Thoracic aorta (tissue), 2 donors: ENCODE measurements at regions not wholly inside any gene's neighbourhood (a gene's known extent, or its start where the extent isn't known, plus 50 kb on each side); places are given as distances from the start of the nearest gene placed in this dataset.

Experiments used
- ATAC-seq: fragments of 150-250 bp; one replicate; pipeline ENCODE4 v1.8.0; 2017; ENCODE audit warnings: low read depth; ENCODE audit not compliant: insufficient number of reproducible peaks, low FRiP score
- DNase-seq: peaks from one replicate; pipeline ENCODE4 v3.0.0-alpha.2; 2020; ENCODE audit warnings: low spot score
- H3K27ac ChIP-seq, 2 donors: fragments of 200-600 bp; sonication (generic); 1 replicate in 1 of 2; 2 replicates in 1 of 2; pipeline ENCODE4 v1.5.1; 2016; ENCODE audit warnings: mild to moderate bottlenecking in 2 of 2, moderate library complexity in 2 of 2
- H3K27me3 ChIP-seq: fragments of 200-600 bp; sonication (generic); replicated peaks from 2 replicates; pipeline ENCODE4 v1.6.0; 2016; ENCODE audit warnings: mild to moderate bottlenecking; ENCODE audit not compliant: insufficient read depth
- H3K36me3 ChIP-seq: fragments of 200-600 bp; sonication (generic); one replicate; pipeline ENCODE4 v1.5.1; 2016
- H3K4me1 ChIP-seq, 2 donors: fragments of 200-600 bp; sonication (generic); 1 replicate in 1 of 2; 2 replicates in 1 of 2; pipeline versions ENCODE4 v1.5.1 to v1.6.0; 2016; ENCODE audit warnings: low read depth in 2 of 2, mild to moderate bottlenecking in 1 of 2; ENCODE audit not compliant: control insufficient read depth in 1 of 2
- H3K4me3 ChIP-seq: fragments of 200-600 bp; sonication (generic); 2 replicates; pipeline ENCODE4 v1.5.1; 2016; ENCODE audit warnings: mild to moderate bottlenecking
- H3K9me3 ChIP-seq: fragments of 200-600 bp; sonication (generic); 2 replicates; pipeline ENCODE4 v1.5.1; 2016
- TF ChIP-seq, protein P1 (sequence below): fragments of 200-600 bp; sonication (generic); IDR thresholded peaks from one replicate; pipeline ENCODE4 v1.5.1; 2019; ENCODE audit warnings: antibody characterized with exemption

DNA sequence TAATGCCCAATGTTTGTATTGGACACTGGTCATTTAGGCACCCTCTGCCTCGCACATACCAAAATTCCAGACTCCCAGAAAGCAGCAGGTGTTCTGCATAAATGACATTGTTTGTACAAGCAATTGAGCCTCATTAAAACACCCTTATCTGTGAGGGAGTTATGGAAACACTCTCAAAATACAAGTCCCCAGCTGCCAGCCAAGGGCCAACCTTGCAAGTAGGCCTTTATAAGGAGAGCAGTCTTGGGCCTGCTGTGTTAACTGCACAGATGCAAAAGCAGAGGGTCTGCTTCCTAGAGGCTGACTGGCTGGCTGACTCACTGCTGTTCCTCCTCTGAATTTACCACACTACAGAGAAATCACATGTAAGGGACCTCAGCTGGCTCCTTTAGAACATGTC, 150.4 kb upstream of the HMGN3 start:
- no peak for ATAC-seq
- Histone ChIP-seq H3K27ac (peak overlapping the region in 1 of 2 donors; percentile 27), H3K4me1 (peaks cover 6 to 14% of the 10 kb centered on the region in 2 donors), H3K36me3 (no peaks in the 10 kb centered on the region), H3K4me3 (no peak overlapping the region), H3K9me3 (no peaks in the 10 kb centered on the region), H3K27me3 (no peaks in the 10 kb centered on the region)
- DNase-seq: no peak
- TF ChIP-seq, protein P1, sequence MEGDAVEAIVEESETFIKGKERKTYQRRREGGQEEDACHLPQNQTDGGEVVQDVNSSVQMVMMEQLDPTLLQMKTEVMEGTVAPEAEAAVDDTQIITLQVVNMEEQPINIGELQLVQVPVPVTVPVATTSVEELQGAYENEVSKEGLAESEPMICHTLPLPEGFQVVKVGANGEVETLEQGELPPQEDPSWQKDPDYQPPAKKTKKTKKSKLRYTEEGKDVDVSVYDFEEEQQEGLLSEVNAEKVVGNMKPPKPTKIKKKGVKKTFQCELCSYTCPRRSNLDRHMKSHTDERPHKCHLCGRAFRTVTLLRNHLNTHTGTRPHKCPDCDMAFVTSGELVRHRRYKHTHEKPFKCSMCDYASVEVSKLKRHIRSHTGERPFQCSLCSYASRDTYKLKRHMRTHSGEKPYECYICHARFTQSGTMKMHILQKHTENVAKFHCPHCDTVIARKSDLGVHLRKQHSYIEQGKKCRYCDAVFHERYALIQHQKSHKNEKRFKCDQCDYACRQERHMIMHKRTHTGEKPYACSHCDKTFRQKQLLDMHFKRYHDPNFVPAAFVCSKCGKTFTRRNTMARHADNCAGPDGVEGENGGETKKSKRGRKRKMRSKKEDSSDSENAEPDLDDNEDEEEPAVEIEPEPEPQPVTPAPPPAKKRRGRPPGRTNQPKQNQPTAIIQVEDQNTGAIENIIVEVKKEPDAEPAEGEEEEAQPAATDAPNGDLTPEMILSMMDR: no peak

DNA sequence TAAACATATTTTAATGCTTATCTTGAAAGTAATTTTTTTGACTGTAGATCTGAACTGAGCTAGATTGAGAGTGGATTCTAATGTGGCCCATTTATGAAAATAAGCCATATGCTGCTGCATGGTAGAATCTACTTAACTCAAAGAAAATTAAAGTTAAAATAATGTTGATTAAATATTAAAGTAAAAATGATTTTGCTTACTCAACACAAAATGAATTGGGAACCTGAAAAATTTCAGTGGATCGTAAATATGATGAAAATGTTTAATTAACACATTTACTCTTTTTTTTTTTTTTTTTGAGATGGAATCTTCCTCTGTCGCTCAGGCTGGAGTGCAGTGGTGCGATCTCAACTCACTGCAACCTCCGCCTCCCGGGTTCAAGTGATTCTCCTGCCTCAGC, 144.5 kb upstream of the HMGN3 start:
- no peak overlapping the region for H3K4me3 ChIP-seq
- ATAC-seq: no peak
- no peaks in the 10 kb centered on the region for H3K27me3 ChIP-seq
- TF ChIP-seq, protein P1: no peak
- DNase-seq: no peak
- H3K4me1 ChIP-seq: peaks cover 3 to 8% of the 10 kb centered on the region in 2 donors
- H3K36me3 ChIP-seq: no peaks in the 10 kb centered on the region
- H3K27ac ChIP-seq: no peak overlapping the region
- no peaks in the 10 kb centered on the region for H3K9me3 ChIP-seq

DNA sequence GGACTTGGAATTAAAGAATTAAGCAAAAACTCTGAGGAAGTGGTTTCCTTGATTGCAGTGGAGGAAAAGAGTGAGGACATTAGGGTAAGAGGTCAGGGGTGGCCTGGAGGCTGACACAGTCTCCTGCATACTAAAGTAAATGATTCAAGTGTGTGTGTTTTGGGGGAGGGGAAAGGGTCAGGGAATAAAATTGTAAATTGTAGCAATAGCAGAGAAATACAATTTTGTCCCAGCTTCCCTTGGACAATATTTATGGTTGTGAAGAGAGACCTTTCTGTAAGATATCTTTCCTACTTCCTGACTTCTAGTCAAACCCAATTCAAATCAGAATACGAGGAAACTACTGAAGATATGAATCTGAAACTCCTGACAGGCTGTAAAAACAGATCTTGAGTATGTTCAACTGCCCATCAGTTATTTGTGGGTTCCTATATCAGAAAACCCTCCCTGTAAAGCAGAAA, 143.4 kb upstream of the HMGN3 start:
- no peaks in the 10 kb centered on the region for H3K36me3 ChIP-seq
- no peak for DNase-seq
- peaks cover 3 to 8% of the 10 kb centered on the region in 2 donors for H3K4me1 ChIP-seq
- no peak overlapping the region for H3K4me3 ChIP-seq
- TF ChIP-seq, protein P1: no peak
- H3K9me3 ChIP-seq: no peaks in the 10 kb centered on the region
- peak overlapping the region in 1 of 2 donors; percentile 18 for H3K27ac ChIP-seq
- ATAC-seq: no peak
- H3K27me3 ChIP-seq: no peaks in the 10 kb centered on the region

- H3K27me3 ChIP-seq: no peaks in the 10 kb centered on the region
- no peak for ATAC-seq
- H3K27ac ChIP-seq: peak overlapping the region in 1 of 2 donors; percentile 18
- H3K9me3 ChIP-seq: no peaks in the 10 kb centered on the region
- H3K4me3 ChIP-seq: no peak overlapping the region
- no peak for DNase-seq
- TF ChIP-seq, protein P1: no peak
- no peaks in the 10 kb centered on the region for H3K36me3 ChIP-seq
- H3K4me1 ChIP-seq: peaks cover 3 to 8% of the 10 kb centered on the region in 2 donors
These were observed 142.6 kb upstream of the HMGN3 start for GRCh38 chr6:79377047-79377446.

DNA sequence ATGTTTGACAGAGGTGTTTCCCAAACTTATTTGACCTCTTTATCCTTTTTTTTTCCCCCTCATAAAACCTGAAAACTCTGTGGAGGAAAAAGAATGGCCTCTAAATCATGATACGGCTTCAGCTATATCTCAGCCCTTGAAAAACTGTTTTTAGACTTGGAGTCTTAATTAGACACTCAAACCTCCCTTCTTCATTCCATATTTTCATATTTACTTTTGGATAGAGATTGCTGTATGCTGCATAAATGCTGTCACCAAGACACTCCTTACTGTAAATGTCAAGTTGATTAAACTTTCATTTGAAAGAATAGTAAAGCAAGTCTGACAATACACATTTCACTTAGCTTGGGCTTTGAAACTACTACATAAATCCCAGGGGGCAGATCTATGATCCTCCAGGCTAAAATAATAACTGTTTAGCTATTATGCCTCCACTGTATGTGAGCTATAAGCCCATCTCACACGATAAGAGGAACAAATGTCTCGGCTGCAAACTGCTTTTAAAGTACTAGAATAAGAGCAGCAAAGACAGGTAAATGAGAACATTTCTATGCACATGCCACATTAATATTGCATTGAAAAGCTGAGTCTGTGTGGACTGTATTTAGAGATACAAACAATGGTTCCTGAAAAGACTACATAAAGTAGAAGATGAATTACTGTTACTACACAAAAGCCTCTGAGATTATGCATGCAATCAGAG, 141.3 kb upstream of the HMGN3 start:
- DNase-seq (no peak), ATAC-seq (no peak)
- H3K27me3 ChIP-seq: no peaks in the 10 kb centered on the region
- no peak overlapping the region for H3K27ac ChIP-seq
- H3K4me1 ChIP-seq: peaks cover 3 to 8% of the 10 kb centered on the region in 2 donors
- TF ChIP-seq, protein P1: no peak
- no peak overlapping the region for H3K4me3 ChIP-seq
- H3K9me3 ChIP-seq: no peaks in the 10 kb centered on the region
- no peaks in the 10 kb centered on the region for H3K36me3 ChIP-seq
